ENCODE measurements at regions not wholly inside any gene's neighbourhood (a gene's known extent, or its start where the extent isn't known, plus 50 kb on each side); places are given as distances from the start of the nearest gene placed in this dataset.
"Not testable (repeated sequence)": the region's sequence is repeated elsewhere in the genome, so short reads cannot be mapped to it uniquely, and the experiment has no call there.

DNA sequence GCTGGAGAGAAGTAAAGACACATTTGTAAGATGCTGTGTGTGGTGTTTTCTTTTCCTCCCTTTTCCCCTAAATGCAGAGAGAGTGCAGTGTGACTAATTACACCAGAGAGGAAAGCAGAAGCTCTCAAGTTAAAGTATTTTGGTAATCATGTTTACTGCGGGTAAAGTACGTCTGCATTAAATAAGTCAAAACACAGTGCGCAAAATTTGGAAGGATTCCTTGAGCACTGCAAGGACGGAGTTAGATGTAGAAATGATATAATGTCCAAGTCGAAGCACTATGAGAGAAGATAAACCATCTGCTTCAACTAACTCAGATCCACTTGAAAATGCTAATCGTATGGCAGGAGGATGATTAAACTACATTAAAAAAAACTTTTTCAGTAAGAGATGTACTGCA, 766.5 kb downstream of the RNF144A start:
- DNase-seq (ENCODE audit: low spot score): no peak

- DNase-seq (ENCODE audit: low spot score): no peak
Measured at GRCh38 chr2:7685342-7686015, 768.3 kb downstream of the RNF144A start.

DNA sequence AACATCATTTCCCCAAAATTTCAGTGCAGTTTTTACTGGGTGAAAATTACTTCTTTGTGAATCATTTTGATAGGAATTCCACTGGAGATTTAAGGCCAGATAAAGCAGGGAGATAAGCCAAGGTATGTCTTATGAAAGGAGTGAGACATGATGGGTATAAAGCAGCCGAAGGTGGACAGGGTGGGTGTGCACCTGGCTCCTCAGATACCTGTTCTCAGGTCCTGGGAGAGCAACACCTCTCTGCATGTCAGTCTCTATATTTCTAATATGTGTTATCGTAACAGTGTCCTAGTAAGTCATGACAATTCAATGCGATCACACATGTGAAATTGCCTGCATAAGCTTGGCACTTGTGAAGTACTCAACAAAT, 768.8 kb downstream of the RNF144A start:
- no peak for DNase-seq (ENCODE audit: low spot score)

DNA sequence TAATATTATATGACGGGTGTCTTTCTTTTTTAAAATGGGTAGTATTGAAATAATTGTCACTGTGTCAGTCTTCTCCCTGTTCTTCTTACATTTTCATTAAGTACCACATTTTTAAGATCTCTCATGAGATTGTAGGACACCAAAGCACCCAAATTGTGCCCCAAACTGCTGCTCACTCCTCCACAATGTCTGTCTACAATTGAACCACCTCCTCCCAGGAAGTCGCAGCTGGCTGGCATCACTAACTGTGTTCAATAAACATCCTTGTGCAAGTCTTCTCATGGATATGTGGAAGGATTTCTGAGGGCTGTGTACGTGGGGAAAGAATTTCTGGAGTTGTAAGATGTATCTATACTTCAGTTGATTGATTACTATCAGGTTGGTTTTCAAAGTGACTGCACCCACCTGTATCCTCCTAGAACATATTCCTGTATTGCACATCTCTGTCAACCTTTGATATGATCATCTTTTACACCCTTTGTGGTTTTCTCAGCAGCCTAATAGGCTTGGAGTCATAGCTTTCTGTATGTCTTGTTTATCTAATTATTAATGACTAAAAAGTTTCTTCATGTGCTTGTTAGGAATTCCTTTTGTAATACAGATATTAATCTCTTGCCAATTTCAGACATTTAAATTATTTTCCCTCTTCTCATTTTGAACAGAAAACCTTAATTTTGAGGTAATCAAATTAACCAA, 774.9 kb downstream of the RNF144A start:
- no peak for DNase-seq (ENCODE audit: low spot score)

- no peak for DNase-seq (ENCODE audit: low spot score)
Measured at GRCh38 chr2:7692657-7693161, 775.5 kb downstream of the RNF144A start.

DNA sequence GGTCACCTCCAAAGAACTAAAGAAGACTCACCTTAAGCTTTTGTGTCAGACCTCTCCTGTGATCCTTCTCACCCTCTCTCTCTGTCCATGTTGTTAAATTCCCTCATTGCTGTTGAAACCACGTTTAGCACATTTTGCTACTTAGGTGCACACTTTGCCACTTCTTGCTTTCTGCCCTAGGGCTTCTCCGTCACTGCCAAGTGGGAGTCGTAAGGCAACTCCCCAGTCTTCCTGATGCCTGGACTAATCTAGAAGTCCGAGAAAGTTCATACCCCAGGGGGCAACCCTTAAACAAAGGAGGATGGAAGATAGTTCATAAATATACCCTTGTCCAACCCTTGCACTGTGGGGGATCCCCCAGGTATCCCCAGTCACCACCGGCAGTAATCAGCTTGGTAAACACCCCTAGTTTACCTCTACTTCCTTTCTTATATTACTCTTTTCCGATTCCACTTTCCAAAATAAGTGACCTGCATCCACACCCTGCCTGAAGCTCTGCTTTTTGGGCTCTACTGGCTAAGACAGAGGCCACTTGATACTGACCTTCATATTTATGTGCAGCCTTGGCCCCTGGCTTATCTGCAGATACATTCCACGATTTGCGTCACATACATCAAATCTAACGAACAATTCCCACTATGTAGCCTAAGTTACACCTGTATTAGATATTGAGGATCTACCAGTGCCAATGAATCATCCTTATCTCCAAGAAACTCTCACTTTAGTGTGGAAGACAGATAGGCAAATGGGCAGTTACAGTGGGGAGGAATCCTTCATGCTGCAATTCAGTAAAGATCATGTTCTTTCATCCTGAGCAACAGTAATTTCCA, 776.2 kb downstream of the RNF144A start:
- DNase-seq (ENCODE audit: low spot score): no peak

DNA sequence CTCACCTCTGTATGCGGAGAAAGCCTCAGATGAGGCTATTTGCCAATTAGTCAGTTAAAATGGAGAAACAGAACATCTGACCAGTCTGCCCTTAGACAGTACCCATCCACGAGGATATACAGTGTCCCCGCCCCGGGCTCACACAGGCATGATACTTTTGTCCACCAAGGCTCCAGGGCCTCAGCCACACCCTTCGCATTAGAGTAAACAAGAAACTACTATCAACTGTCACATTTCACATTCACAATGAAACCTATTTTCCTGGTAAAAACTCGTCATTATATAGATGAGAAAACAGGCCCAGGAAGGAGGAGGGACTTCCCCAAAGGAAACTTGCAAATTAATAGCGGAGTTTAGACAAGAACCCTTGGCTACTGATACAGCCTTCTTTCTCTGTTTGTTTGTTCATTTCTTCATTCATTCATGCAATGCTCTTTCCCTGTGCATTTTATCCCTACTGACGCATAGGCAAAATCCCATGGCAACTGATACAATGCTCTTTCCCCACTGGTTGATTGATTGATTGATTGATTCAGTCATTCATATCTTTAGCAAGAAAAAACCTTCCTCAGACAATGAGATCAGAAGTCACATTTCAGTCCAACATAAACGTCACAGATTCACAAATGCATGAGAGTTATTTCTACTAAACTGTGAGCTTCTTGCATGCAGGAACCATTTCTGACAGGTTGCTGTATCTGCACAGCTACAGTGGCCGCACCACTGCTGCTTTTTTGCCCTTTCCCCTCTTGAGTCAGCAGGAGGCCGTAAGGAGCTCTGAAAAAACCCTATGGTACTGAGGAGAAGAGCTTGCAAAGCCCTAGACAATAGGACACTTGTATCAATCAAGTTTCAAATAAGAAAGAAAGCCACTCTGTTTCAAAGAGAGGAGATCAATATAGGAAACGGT, 777.1 kb downstream of the RNF144A start:
- no peak for DNase-seq (ENCODE audit: low spot score)

DNA sequence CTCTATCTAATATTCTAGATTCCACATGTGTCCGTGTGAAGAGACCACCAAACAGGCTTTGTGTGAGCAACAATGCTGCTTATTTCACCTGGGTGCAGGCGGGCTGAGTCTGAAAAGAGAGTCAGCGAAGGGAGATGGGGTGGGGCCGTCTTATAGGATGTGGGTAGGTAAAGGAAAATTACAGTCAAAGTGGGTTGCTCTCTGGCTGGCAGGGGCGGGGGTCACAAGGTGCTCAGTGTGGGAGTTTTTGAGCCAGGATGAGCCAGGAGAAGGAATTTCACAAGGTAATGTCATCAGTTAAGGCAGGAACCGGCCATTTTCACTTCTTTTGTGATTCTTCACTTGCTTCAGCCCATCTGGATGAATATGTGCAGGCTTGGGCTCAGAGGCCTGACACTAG, 779.3 kb downstream of the RNF144A start:
- not testable (repeated sequence) for DNase-seq (ENCODE audit: low spot score)

DNA sequence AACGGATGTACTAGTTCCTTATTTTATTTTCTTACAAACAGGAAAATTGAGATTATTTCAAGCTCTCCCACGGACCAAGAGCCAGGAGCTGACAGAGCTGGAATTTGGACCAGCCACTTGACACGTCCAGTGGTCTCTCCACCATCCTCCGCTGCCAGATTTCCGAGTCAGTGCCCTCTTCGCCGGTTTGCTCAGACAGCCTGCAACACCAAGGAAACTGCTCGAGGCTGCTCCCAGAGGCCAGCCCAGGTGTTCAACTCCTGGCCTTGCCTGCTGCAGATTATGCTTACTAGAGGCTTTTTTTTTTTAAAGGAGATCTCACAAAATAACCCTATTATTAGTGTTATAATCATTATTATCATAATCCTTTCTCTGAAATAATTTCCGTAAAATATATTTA, 779.8 kb downstream of the RNF144A start:
- DNase-seq (ENCODE audit: low spot score): no peak

- DNase-seq (ENCODE audit: low spot score): no peak
Measured at GRCh38 chr2:7701791-7702190, 784.6 kb downstream of the RNF144A start.

DNA sequence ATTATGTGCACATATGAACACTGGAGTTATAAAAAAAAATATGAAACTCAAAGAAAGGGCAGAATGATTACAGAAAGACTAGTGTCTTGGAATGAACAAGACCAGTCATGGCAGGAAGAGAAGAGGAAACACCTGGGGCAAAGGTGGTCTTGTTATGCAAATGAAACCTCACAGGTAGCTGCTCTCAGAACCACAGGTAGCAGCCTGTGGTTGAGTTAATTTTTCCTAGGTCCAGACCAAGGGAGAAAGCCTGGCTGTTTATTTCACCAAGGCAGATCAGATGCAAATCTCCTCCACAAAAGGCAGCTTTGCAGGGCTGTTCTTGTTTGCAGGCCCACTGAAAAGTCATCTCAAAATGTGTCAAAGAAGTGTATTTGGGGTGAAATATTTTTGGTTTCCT, 785.8 kb downstream of the RNF144A start:
- no peak for DNase-seq (ENCODE audit: low spot score)

GRCh38 chr2:7703543-7704144, 786.4 kb downstream of the RNF144A start:
- DNase-seq (ENCODE audit: low spot score): no peak

GRCh38 chr2:7704296-7704865, 787.2 kb downstream of the RNF144A start:
- no peak for DNase-seq (ENCODE audit: low spot score)

DNA sequence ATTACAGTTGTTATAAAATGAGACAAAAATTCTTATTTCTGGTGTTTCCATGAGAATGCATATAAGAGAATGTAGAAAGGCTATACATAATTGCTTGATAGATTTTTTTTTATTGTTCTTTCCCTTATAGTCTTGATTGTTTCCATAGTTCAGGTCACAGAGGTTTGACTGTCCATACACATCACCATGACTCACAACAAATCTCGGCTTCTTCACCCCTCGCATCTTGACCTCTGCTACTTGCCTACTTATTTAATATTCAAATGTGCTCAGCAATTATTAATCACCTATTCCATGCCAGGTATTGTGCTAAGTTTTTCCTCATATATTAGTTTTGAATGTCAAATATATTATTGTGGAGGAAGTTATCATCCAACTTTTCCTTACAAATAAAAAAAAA, 789.6 kb downstream of the RNF144A start:
- no peak for DNase-seq (ENCODE audit: low spot score)

DNA sequence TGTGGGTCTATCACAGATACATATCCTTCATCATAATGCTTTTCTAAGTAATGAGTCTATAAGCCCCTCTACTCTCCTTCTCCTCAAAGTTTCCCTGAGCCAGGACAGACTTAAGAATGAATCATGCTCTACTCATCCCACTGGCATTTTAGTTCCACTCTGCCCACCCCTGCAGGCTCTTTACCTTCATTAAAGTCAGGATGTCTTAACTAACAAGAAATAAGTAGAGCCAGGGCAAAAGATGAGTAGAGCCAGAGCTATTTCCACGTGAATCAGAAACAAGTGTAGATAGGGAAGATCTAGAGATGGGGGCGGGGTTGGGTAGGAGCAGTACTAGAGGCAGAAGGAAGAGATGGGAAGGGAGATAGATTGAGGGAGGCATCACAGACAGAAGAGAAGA, 790.5 kb downstream of the RNF144A start:
- DNase-seq (ENCODE audit: low spot score): no peak

- DNase-seq (ENCODE audit: low spot score): peak; percentile 23
Measured at GRCh38 chr2:7709907-7710306, 792.7 kb downstream of the RNF144A start.

- DNase-seq (ENCODE audit: low spot score): no peak
Measured at GRCh38 chr2:7711167-7711566, 794.0 kb downstream of the RNF144A start.

GRCh38 chr2:7719876-7720275, 802.7 kb downstream of the RNF144A start:
- no peak for DNase-seq (ENCODE audit: low spot score)

- no peak for DNase-seq (ENCODE audit: low spot score)
Measured at GRCh38 chr2:7721413-7721995, 804.3 kb downstream of the RNF144A start.

GRCh38 chr2:7722212-7722910, 805.1 kb downstream of the RNF144A start:
- no peak for DNase-seq (ENCODE audit: low spot score)

Measured in COLO829 (cell line).